MM.1S (cell line): ENCODE measurements at regions not wholly inside any gene's neighbourhood (a gene's known extent, or its start where the extent isn't known, plus 50 kb on each side); places are given as distances from the start of the nearest gene placed in this dataset.

Source experiments
- CTCF ChIP-seq: fragments of 300-600 bp; sonication (generic); IDR thresholded peaks from 2 replicates; pipeline ENCODE4 v1.5.1; 2016; ENCODE audit warnings: antibody characterized with exemption, low read length, mixed read lengths
- EZH2phosphoT487 ChIP-seq: fragments of 300-600 bp; sonication (generic); IDR thresholded peaks from 2 replicates; pipeline ENCODE4 v1.6.1; 2018; ENCODE audit warnings: antibody characterized with exemption, low read length

- no peak for TF ChIP-seq CTCF
- TF ChIP-seq EZH2phosphoT487: no peak
These were observed 477.0 kb downstream of the PCNX1 start for GRCh38 chr14:71384007-71384845.
